HG02938 (cell line): ENCODE measurements at regions not wholly inside any gene's neighbourhood (a gene's known extent, or its start where the extent isn't known, plus 50 kb on each side); places are given as distances from the start of the nearest gene placed in this dataset.
"Not testable (repeated sequence)": the region's sequence is repeated elsewhere in the genome, so short reads cannot be mapped to it uniquely, and the experiment has no call there.

Experiments
- ATAC-seq: cut with Tn5 transposase; IDR thresholded peaks from one replicate; pipeline ENCODE4 v1.9.1; 2021; ENCODE audit warnings: mild to moderate bottlenecking, moderate library complexity; ENCODE audit not compliant: unreplicated experiment

GRCh38 chrY:7320751-7321150, 409.2 kb upstream of the AMELY start:
- ATAC-seq, result no peak

DNA sequence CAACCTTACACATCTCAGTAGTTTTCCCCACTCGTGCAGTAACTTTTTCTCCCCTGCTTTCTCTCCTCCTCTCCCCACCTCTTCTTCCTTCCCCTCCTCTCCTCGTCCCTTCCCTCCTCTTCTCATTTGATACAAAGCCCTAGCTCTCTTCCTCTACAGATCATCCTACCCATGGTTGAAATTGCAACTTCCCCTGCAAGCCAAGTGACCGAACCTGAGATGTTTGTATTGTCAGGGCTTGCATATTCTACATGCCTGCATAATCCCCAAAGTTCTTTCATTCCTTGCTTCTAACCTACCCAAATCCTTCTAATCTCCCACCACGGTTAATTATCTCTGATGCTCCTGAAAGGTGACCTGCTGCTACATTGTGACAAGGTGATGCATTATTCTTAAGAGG, 408.6 kb upstream of the AMELY start:
- not testable (repeated sequence) for ATAC-seq

DNA sequence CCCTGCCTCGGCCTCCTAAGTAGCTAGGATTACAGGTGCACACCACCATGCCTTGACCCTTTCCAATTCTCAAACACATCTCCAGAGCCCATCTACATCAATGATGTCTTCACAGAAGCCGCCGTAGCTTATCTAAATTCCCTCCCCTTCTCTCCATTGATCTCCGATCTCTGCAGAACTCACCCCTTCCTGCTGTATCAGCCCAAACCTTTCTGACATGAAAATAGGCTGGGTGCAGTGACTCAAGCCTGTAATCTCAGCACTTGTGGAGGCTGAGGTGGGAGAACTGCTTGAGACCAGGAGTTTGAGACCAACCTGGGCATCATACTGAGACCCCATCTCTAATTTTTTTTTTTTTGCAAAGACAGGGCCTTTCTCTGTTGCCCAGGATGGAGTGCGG, 406.6 kb upstream of the AMELY start:
- ATAC-seq, result no peak

GRCh38 chrY:7317571-7317970, 406.0 kb upstream of the AMELY start:
- ATAC-seq, result no peak

GRCh38 chrY:7310482-7311269, 399.1 kb upstream of the AMELY start:
- ATAC-seq, result no peak

DNA sequence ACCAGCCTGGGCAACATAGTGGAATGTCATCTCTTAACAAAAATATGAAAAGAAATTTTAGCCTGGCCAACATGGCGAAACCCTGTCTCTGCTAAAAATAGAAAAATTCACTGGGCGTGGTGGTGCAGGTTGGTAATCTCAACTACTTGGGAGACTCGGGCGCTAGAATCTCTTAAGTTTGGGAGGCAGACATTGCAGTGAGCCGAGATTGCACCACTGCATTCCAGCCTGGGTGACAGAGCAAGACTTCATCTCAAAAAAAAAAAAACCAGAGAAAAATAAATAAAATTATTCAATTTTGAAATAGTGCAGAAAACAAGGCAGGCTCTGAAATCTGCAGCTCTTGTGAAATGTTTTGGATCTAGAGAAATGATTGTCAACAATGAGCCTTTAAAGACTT, 397.3 kb upstream of the AMELY start:
- ATAC-seq, result no peak

- ATAC-seq, result no peak
These were observed 390.8 kb upstream of the AMELY start for GRCh38 chrY:7302306-7302705.

- no peak for ATAC-seq
These were observed 388.4 kb upstream of the AMELY start for GRCh38 chrY:7299960-7300359.

GRCh38 chrY:7292113-7292512, 380.6 kb upstream of the AMELY start:
- no peak for ATAC-seq

DNA sequence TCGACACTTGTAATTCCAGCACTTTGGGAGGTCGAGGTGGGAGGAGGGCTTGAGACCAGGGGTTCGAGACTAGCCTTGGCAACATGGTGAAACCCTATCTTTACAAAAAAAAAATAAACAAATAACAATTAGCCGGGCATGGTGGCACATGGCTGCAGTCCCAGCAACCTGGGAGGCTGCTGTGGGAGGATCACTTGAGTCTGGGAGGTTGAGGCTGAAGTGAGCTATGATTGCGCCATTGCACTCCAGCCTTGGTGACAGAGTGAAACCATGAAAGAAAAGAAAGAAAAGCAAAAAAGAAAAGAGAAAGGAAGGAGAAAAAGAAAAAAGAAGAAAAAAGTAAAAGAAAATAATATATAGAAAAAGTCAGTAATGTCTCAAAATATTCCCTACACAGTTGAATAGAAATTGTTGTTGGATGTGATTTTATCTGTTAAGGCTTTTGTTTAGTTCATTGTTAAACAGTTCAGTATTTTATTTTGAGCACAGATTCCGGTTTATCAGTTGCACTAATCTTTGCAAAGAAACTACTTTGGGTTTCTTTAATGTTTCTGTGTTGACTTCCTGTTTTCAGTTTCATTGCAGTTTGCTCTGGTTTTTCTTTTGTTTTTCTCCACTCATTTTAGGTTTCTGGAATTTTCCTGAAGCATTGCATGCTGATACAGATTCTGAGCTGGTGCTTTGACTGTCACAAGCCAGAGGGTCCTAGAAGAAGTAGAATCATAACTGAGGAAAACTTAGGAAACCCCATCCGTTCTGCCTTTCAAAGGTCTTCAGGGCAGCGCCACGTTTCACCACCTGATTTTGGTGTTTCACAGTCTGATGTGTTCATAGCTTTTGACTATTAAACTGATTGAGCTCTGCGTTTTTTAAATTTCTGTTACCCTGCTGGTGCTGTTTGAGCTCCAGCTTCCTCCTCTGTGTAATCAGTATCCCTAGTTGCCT, 378.6 kb upstream of the AMELY start:
- ATAC-seq, result peak; percentile 84

GRCh38 chrY:7288611-7289010, 377.1 kb upstream of the AMELY start:
- no peak for ATAC-seq

- not testable (repeated sequence) for ATAC-seq
These were observed 376.4 kb upstream of the AMELY start for GRCh38 chrY:7287963-7288362.

DNA sequence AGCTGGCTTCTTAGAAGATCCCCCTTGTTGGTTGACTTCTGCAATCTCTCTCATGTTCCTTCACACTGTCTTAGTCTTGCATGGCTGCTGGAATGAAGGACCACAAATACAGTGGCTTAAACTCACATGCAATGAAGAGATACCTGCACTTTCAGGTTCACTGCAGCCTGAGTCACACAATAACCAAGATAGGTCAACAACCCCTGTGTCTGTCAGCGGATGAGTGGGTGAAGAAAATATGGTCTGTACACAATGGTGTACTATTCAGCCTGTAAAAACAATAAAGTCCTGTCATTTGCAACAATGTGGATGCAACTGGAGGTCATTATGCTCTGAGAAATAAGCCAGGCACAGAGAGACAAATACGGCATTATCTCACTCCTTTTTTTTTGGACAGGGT, 373.8 kb upstream of the AMELY start:
- no peak for ATAC-seq

DNA sequence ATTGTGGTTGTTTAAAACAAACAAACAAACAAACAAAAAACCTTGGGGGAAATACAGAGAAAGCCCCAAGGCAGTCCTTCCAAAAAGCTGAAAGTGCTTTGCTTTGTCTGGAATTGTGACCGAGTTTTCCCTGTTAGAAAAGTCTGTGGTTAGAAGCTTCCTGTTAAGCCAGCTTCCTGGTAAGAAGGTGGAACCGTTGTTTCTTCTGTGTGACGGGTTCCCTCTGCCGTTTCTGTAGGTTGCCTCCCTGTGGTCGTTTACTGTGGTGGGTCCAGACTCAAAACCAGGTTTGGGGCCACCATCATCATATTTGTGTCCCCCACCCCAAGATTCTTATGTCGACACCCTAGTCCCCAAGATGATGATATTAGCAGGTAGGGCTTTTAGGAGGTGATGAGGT, 371.4 kb upstream of the AMELY start:
- no peak for ATAC-seq

DNA sequence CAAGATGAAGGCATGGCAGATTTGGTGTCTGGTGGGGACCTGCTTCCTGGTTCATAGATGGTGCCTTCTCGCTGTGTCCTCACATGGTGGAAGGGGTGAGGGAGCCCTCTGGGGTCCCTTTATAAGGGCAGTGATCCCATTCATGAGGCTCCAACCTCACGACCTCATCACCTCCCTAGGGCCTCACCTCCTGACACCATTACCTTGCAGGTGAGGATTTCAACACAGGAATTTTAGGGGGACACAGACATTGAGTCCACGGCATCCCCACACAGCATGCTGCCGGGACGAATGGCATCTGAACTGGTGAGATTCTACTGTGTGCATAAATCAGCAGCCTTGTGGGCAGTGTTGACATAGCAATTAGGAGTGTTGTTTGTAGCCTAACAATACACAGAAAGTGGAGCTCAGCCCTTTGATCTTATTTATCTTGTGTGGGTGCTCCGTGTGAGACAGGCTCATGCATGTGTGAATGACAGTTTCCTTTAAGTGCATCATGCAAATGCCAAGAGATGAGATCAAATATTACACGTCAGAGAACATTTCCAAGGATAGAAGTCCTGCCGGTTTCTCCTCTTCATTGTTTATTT, 368.7 kb upstream of the AMELY start:
- peak; percentile 63 for ATAC-seq

DNA sequence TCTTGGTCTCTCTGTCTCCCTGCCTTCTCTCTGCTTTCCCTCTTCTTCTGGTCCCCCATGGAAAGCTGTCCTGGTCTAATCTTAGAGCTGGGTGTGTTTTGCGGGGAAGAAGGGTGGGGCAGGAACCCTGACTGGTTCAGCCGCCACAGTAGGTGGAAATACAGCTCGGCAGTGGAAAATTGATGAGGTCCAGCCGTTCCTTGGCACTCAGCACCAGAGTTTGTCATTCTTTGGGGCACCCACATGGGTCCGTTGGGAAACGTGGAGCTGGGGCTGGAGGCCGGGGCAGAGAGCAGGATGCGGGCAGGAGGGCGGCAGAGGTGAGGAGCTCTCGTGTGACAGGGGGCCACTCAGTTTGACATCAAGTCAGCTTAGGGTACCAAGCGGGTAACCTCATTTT, 364.2 kb upstream of the AMELY start:
- ATAC-seq, result no peak

GRCh38 chrY:7275014-7275413, 363.5 kb upstream of the AMELY start:
- ATAC-seq, result no peak

DNA sequence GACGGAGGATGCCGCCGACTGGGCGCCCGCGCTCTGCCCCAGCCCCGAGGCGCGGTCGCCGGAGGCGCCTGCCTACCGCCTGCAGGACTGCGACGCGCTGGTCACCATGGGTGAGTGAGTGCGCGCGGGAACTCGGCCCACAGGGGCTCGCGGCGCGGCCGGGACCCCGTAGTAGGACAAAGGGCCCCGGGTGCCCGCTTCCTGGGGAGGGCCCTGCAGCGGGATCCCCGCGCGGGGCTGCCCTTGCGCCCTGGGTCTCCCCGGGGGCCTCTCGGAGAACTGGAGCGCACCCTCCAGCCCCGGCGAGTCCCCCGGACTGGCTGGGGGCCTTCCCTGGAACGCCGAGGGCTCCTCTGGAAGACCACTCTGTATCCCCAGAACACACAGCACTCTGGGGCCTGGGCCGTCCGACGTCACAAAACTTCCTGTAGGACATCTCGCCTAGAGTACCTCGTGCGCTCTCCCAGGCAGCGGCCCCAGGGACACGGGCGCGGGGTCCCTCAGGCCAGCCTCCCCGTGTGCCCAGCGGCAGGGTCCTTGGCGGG, 362.9 kb upstream of the AMELY start:
- ATAC-seq, result peak; percentile 12

GRCh38 chrY:7273587-7274203, 362.1 kb upstream of the AMELY start:
- peak; percentile 64 for ATAC-seq

- ATAC-seq, result peak; percentile 26
These were observed 361.1 kb upstream of the AMELY start for GRCh38 chrY:7272556-7273195.
